Upper lobe of right lung (tissue), 1 donor: ENCODE measurements at regions not wholly inside any gene's neighbourhood (a gene's known extent, or its start where the extent isn't known, plus 50 kb on each side); places are given as distances from the start of the nearest gene placed in this dataset.
"Not testable (repeated sequence)": the region's sequence is repeated elsewhere in the genome, so short reads cannot be mapped to it uniquely, and the experiment has no call there.

Source experiments
- ATAC-seq: fragments of 200-7000 bp; cut with Tn5 transposase; one replicate; pipeline ENCODE4 v1.9.1; 2020; ENCODE audit warnings: mild to moderate bottlenecking, moderate library complexity
- DNase-seq: peaks from one replicate; pipeline ENCODE4 v3.0.0-alpha.2; 2020
- H3K27ac ChIP-seq: fragments of 200-600 bp; one replicate; pipeline ENCODE4 v1.8.0; 2022
- H3K27me3 ChIP-seq: fragments of 200-600 bp; one replicate; pipeline ENCODE4 v1.8.0; 2022; ENCODE audit warnings: mild to moderate bottlenecking
- H3K36me3 ChIP-seq: fragments of 200-600 bp; one replicate; pipeline ENCODE4 v1.8.0; 2022
- H3K4me1 ChIP-seq: fragments of 200-600 bp; one replicate; pipeline ENCODE4 v1.8.0; 2022
- H3K4me3 ChIP-seq: fragments of 200-600 bp; one replicate; pipeline ENCODE4 v1.8.0; 2022; ENCODE audit warnings: mild to moderate bottlenecking
- H3K9me3 ChIP-seq: fragments of 200-600 bp; one replicate; pipeline ENCODE4 v1.8.0; 2022
- CTCF ChIP-seq: fragments of 200-600 bp; IDR thresholded peaks from one replicate; pipeline ENCODE4 v1.8.0; 2022; ENCODE audit warnings: antibody characterized with exemption
- intact Hi-C: fragments of 100-400 bp; cut with DNase I; formaldehyde crosslinking; loops from one replicate; pipeline ENCODE4 v1.11.0; 2022
- donor health status: DM: no; HTN: yes; CAD: no; lungs with severe emphysema.

- no peaks in the 10 kb centered on the region for H3K27me3 ChIP-seq
- no peaks in the 10 kb centered on the region for H3K9me3 ChIP-seq
- no peak for TF ChIP-seq CTCF
- ATAC-seq (no peak), DNase-seq (no peak)
- H3K4me3 ChIP-seq = no peak overlapping the region
- H3K4me1 ChIP-seq = no peaks in the 10 kb centered on the region
- intact Hi-C loops = no loop called here
- no peak overlapping the region for H3K27ac ChIP-seq
- H3K36me3 ChIP-seq = no peaks in the 10 kb centered on the region
These were observed 1427.2 kb downstream of the STIM2 start for GRCh38 chr4:28287831-28288233.

DNA sequence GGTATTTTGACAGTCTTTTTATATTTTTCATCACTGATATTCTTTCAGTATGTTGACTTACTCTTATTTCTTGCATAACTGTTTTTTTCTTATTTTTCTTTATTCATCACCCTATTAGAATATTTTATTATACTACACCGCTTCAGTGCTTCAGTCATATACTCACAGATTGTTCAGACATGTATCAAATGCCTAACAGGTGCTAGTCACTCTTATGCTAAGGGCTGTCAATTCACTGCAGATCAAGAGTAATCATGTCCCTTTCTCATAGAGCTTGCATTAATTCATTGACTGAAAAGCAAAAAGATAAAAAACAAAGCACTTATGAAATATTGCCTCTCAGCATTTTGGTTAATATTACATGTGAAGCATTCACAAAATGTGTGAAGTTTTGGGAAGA, 1435.6 kb downstream of the STIM2 start:
- H3K9me3 ChIP-seq = no peaks in the 10 kb centered on the region

DNA sequence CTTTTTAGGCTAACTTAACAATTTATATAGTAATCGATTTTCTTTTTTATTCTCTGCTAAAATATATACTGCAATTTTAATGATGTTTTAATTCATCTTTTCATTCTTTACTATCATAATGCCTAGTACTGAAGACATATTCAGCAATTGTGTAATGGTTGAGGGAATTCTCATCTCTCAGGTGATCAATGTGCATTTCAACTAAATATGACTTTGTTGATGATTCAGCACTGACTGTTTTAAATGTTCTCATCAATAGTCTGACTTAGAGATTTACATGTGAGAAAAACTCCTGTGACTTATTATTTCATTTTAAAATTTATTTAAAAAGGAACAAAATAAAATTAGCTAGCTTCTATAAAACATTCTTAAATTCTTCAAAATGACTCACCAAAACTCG, 1450.3 kb downstream of the STIM2 start:
- ATAC-seq (no peak), DNase-seq (no peak)
- H3K36me3 ChIP-seq = no peaks in the 10 kb centered on the region
- H3K27ac ChIP-seq = no peak overlapping the region
- intact Hi-C loops = no loop called here
- TF ChIP-seq CTCF = no peak
- no peaks in the 10 kb centered on the region for H3K9me3 ChIP-seq
- H3K4me3 ChIP-seq = no peak overlapping the region
- H3K4me1 ChIP-seq = no peaks in the 10 kb centered on the region
- H3K27me3 ChIP-seq = no peaks in the 10 kb centered on the region

More for the DNA sequence above, 1435.6 kb downstream of the STIM2 start:
- Histone ChIP-seq H3K27ac (no peak overlapping the region), H3K4me1 (no peaks in the 10 kb centered on the region), H3K27me3 (no peaks in the 10 kb centered on the region), H3K36me3 (no peaks in the 10 kb centered on the region), H3K4me3 (no peak overlapping the region)
- ATAC-seq = no peak
- TF ChIP-seq CTCF = no peak
- no peak for DNase-seq
- intact Hi-C loops = no loop called here

DNA sequence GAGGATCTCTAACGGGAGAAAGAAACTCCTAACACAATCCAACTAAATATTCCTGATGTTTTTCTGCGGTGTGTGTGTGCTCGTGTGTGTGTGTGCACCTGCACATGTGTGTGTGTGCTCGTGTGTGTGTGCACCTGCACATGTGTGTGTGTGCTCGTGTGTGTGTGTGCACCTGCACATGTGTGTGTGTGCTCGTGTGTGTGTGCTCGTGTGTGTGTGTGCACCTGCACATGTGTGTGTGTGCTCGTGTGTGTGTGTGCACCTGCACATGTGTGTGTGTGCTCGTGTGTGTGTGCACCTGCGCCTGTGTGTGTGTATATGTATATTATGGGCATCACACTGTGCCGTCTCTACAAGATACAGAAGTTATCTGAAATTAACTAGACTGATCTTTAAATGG, 1451.9 kb downstream of the STIM2 start:
- H3K27ac ChIP-seq, H3K36me3 ChIP-seq, H3K4me3 ChIP-seq, DNase-seq, H3K9me3 ChIP-seq, H3K4me1 ChIP-seq, H3K27me3 ChIP-seq, intact Hi-C loops, ATAC-seq: not testable (repeated sequence)

DNA sequence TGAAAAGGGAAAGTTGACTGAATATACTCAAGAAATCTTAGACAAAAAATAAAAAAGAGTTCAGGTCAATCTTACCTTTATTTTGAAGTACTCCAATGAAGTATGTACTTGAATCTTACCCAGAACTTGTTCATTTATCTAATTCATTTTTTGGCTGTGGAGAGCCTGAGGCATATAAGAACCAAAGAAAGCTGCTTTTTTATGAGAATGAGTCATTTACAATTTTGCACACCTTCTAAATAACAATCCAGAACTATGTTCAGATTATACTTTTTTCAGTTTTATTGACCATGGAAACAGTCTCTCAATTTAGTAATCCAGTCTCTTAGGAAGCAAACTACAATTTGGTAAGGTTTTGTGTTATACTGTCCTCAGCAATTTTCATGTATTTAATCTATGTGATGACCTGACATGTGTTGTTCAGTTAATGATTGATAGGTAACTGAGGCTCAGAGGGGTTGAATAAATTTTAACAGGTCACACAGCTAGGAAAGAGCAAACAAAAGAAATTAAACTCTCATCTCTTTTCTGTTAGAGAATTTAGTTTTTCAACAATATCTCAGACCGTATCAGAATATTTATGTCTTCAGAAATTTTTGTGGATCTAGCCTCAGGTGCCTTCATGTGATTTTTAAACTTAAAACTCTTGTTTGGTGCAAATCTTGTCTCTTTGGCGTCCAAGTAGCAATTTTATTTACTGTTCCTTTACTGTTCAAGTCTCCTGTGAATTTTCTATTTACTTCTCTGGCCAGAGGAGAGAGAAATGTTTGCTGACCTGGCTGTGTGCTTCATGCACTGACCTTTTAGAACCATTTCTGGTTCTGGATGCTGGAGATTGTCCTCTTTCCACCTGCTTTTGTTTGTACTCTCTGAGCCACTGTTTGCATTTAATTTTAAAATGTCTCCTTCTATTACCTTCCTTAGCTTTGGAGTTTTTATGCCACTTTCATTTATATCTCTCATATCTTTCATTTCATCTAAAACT, 1453.4 kb downstream of the STIM2 start:
- Histone ChIP-seq H3K4me1 (no peaks in the 10 kb centered on the region), H3K27ac (no peak overlapping the region), H3K4me3 (no peak overlapping the region), H3K36me3 (no peaks in the 10 kb centered on the region), H3K27me3 (no peaks in the 10 kb centered on the region), H3K9me3 (no peaks in the 10 kb centered on the region)
- ATAC-seq = no peak
- TF ChIP-seq CTCF = no peak
- no peak for DNase-seq
- intact Hi-C loops = no loop called here

DNA sequence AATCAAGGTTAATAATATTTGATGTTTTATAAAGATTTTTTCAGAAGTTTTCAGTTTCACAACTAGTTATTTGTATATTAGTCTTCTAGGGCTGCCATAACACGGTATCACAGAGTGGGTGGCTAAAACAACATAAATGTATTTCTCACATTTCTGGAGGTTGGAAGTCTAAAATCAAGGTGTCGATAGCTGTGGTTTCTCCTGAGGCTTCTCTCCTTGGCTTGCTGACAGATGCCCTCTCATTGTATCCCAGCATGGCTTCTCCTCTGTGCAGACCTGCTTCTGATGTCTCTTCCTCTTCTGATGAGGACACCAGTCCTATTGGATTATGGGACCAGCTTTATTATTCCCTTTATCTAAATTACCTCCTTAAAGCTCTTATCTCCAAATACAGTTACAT, 1456.6 kb downstream of the STIM2 start:
- Histone ChIP-seq H3K36me3 (no peaks in the 10 kb centered on the region), H3K4me1 (no peaks in the 10 kb centered on the region), H3K4me3 (no peak overlapping the region), H3K27me3 (no peaks in the 10 kb centered on the region), H3K9me3 (no peaks in the 10 kb centered on the region), H3K27ac (no peak overlapping the region)
- ATAC-seq = no peak
- no peak for DNase-seq
- intact Hi-C loops = no loop called here
- no peak for TF ChIP-seq CTCF
